Astrocyte of the cerebellum (primary cell): ENCODE measurements at regions not wholly inside any gene's neighbourhood (a gene's known extent, or its start where the extent isn't known, plus 50 kb on each side); places are given as distances from the start of the nearest gene placed in this dataset.
A peak's percentile ranks its signal among the peaks of the same experiment; 100 is the strongest.

Source experiments
- DNase-seq: peaks from one replicate; pipeline ENCODE4 v3.0.0-alpha.2; 2011; ENCODE audit warnings: low read depth
- H3K4me3 ChIP-seq: 2 replicates; pipeline ENCODE4 v1.5.1; 2011; ENCODE audit warnings: mild to moderate bottlenecking, low read depth, low read length, moderate library complexity
- in situ Hi-C: cut with HindIII; loops from 2 replicates; pipeline ENCODE4 v1.10.0; 2017; ENCODE audit warnings: low sequenced_read_pairs
- TF ChIP-seq, protein P1 (sequence below): IDR thresholded peaks from 2 replicates; pipeline ENCODE4 v1.5.1; 2012; ENCODE audit warnings: low read length, low read depth, moderate library complexity, mild to moderate bottlenecking; ENCODE audit errors: missing control alignments

DNA sequence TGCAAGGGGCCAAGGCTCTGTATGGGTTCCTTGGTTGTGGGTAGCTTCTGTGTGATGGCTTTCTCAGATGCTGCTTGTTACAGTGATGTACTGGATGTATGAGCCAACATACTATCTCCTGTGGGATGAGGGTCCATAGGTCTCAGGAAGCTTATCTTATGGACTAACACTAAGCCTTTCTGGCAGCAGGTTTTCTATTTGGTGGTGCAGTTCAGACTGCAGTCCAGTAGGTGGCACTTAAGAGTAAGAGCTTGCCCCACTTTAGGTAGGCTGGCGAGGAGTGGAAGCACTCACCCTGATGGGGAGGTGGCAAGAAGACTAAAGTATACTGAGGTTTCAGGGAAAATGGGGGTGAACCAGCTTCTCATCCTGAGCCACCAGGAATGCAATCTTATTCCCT lies 306.7 kb upstream of the MAOA start:
- TF ChIP-seq, protein P1, sequence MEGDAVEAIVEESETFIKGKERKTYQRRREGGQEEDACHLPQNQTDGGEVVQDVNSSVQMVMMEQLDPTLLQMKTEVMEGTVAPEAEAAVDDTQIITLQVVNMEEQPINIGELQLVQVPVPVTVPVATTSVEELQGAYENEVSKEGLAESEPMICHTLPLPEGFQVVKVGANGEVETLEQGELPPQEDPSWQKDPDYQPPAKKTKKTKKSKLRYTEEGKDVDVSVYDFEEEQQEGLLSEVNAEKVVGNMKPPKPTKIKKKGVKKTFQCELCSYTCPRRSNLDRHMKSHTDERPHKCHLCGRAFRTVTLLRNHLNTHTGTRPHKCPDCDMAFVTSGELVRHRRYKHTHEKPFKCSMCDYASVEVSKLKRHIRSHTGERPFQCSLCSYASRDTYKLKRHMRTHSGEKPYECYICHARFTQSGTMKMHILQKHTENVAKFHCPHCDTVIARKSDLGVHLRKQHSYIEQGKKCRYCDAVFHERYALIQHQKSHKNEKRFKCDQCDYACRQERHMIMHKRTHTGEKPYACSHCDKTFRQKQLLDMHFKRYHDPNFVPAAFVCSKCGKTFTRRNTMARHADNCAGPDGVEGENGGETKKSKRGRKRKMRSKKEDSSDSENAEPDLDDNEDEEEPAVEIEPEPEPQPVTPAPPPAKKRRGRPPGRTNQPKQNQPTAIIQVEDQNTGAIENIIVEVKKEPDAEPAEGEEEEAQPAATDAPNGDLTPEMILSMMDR = peak; percentile 61
- no peak overlapping the region for H3K4me3 ChIP-seq
- no peak for DNase-seq
- in situ Hi-C loops = no loop called here

DNA sequence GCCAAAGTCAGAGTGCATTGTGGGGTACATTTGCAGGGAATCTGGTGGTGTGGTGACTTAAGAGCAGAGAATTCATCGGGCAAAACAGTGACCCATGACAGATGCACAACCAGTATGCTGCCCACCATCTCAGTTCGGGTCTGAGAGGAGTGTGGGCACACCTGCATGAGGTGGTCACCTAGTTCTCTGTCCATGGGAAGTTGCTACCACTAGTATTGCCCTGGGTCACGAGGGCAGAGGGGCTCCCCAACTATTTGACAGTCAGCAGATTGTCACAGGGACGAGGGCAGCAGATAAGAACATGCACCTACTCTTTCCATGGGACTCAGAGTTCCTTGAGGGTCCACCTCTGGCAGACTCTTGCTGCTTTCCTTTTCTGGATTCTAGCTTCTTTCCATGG lies 305.2 kb upstream of the MAOA start:
- in situ Hi-C loops = no loop called here
- TF ChIP-seq, protein P1 = no peak
- no peak for DNase-seq
- no peak overlapping the region for H3K4me3 ChIP-seq

DNA sequence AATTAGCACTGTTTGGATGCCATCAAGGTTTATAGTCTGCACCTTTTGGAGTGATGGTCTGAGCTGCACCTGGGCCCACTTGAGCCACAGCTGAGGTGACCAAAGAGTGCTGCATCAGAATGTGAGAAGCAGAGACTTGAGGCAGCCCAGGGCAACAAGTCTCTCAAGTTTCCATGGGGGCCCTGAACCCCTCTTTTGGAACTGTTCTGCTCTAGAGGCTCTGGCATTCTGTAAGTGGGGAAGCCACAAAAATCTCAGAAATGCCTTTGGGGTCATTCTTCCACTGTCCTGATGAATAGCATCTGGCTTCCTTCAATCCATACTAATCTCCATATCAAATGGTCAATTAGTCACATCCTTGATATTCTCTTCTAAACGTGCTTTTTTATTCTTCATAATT lies 298.4 kb upstream of the MAOA start:
- no peak overlapping the region for H3K4me3 ChIP-seq
- peak; percentile 33 for DNase-seq
- TF ChIP-seq, protein P1 = no peak
- in situ Hi-C loops = no loop called here

DNA sequence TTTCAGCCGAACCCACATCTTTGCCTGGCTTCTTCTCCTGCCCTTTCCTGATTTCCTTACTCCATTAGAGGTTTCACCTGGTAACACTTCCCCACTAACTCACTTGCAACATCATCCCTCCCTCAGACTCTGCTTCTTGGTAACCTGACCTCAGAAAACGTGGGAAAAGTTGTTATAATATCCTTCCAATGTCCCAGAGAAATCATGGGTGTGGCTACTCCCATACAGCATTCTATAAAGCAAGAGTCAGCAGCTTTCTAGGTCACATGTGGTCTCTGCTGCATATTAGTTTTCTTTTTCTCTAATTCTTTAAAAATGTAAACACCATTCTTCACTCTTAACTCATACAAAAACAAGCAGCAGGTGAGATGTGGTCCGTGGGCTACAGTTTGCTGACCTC lies 283.1 kb upstream of the MAOA start:
- TF ChIP-seq, protein P1 = no peak
- H3K4me3 ChIP-seq = no peak overlapping the region
- DNase-seq = no peak
- in situ Hi-C loops = no loop called here

DNA sequence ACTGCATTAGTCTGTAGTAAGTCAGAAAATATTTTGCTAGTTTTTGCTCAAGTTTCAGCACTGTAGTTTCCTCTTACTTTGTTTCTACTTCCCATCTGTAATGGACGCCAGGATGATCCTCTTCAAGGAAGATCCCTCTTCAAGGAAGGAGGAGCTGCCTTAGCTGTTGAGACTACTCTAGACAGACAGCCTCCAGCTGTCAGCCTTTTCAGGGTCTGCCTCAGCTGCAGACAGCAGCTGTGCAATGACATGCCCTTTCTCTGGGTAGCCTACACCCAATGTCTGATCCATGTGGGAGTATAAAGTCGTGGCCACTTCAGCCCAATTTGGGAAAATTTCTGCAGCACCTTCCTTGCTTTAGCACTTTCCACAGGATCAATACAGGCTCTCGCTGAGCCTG lies 281.0 kb upstream of the MAOA start:
- DNase-seq = no peak
- TF ChIP-seq, protein P1 = no peak
- no peak overlapping the region for H3K4me3 ChIP-seq
- in situ Hi-C loops = no loop called here

DNA sequence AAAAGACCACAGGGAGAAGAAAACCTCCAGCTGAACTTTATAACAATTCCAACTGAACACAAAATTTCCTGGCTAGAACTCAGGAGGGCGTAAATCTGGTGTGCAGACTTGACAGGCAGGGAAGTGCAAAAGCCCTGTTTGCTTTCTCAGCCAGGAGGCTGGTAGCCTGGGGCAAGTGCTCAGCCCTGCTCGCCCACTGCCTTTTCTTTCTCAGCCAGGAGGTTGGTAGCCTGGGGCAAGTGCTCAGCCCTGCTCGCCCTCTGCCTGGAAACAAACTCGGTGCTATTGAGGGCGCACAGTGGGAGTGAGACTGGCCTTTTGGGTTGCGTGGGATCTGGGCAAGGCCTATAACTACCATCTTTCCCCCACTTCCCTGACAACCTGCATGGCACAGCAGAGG lies 275.4 kb upstream of the MAOA start:
- TF ChIP-seq, protein P1 = no peak
- in situ Hi-C loops = no loop called here

DNA sequence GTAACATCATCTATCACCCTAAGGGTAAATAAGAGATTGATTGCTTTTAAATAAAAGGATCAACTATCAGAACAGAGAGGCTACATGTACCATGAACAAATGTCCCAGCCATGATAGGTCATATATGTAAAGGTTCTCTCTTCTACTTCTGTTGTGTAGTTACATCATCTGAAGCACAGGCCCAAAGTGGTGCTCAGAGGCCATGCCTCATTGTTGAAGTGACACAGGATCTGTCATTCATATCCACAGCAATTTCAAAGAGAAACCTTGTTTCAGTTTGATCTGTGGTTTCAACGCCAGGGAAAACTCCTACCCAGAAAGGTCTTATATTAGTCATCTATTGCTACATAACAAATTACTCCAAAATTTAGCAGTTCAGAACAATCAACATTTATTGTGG lies 269.2 kb upstream of the MAOA start:
- no peak overlapping the region for H3K4me3 ChIP-seq
- no peak for DNase-seq
- TF ChIP-seq, protein P1 = no peak
- in situ Hi-C loops = no loop called here

More for the DNA sequence above, 275.4 kb upstream of the MAOA start:
- H3K4me3 ChIP-seq = no peak overlapping the region
- DNase-seq = no peak
